Calu3 (cell line): ENCODE measurements at regions not wholly inside any gene's neighbourhood (a gene's known extent, or its start where the extent isn't known, plus 50 kb on each side); places are given as distances from the start of the nearest gene placed in this dataset.

Experiments
- BruUV-seq: library from RNA; stranded (reverse); fragments of 400-500 nt; replicated peaks from 2 replicates; lab custom pipeline; 2021; lab: Mats Ljungman, UMichigan
- CTCF ChIA-PET: fragments of 300-600 bp; sonication (Branson Sonifier 250); formaldehyde crosslinking; loops from one replicate; lab custom pipeline; 2022; ENCODE audit warnings: antibody characterized with exemption; lab: Charles Lee
- DNase-seq: peaks from one replicate; pipeline ENCODE4 v3.0.0; 2022
- H3K27ac Mint-ChIP-seq: one replicate; pipeline ENCODE4 v1.8.0; 2022; ENCODE audit warnings: mixed read lengths; ENCODE audit not compliant: unreplicated experiment
- H3K27me3 Mint-ChIP-seq: one replicate; pipeline ENCODE4 v1.8.0; 2022; ENCODE audit warnings: mixed read lengths; ENCODE audit not compliant: unreplicated experiment
- H3K36me3 Mint-ChIP-seq: one replicate; pipeline ENCODE4 v1.8.0; 2022; ENCODE audit warnings: mild to moderate bottlenecking, moderate library complexity, mixed read lengths; ENCODE audit not compliant: insufficient read depth, unreplicated experiment
- H3K4me1 Mint-ChIP-seq: one replicate; pipeline ENCODE4 v1.8.0; 2022; ENCODE audit warnings: mild to moderate bottlenecking, low read depth, mixed read lengths; ENCODE audit not compliant: unreplicated experiment
- H3K4me3 Mint-ChIP-seq: one replicate; pipeline ENCODE4 v1.8.0; 2022; ENCODE audit warnings: mild to moderate bottlenecking, low read depth, moderate library complexity, mixed read lengths; ENCODE audit not compliant: unreplicated experiment
- H3K9me3 Mint-ChIP-seq: one replicate; pipeline ENCODE4 v1.8.0; 2022; ENCODE audit warnings: low read depth, mixed read lengths; ENCODE audit not compliant: unreplicated experiment
- intact Hi-C: fragments of 100-400 bp; cut with micrococcal nuclease; formaldehyde crosslinking; loops from one replicate; pipeline ENCODE4 v1.10.0; 2022; ENCODE audit not compliant: unreplicated experiment
- TF ChIP-seq, protein P1 (sequence below): fragments of 200-600 bp; IDR thresholded peaks from one replicate; pipeline ENCODE4 v1.8.0; 2022; ENCODE audit warnings: antibody characterized with exemption; ENCODE audit not compliant: unreplicated experiment

DNA sequence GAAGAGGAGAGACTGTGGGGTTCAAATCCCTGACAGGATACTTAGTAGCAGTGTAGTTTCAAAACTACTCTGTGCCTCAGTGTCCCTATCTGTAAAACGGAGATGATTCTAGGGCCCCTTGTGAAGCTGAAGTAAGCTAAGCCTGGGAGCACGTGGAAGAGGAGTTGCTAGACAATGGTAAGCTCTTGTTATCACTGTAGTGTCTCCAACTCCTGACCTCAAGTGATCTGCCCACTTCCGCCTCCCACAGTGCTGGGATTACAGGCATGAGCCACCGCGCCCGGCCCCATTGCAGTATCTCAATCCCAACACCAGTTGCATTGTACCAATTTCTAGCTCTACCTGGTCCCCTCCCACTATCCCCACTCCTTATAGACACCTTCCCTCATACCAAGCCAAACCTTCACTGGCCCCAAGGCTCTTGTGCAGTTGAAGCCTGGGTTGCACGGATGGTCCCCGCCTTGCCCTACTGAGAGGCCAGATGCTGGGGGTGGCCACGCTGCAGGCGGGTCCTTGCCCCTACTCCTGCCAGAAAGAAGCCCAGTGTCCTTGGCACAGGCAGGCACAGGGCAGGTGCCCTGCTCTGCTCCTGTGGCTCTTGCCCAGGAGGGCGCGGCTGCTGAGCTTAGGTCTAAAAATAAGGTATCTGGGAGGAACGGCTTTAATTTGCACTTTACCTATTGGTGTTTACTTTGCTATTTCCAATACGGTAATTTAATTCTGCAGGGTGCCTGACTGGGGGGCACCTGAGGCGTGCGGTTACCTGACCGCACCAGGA lies 118.1 kb downstream of the VEGFA start:
- intact Hi-C loops: no loop called here
- H3K4me3 Mint-ChIP-seq: no peak overlapping the region
- BruUV-seq: no TSS peak
- CTCF ChIA-PET: interaction anchor here (0.6 to 1.0 kb wide), 3 partner anchors 32 to 70 kb away, joined by 3 to 4 read pairs (median 3); no protein-coding TSS in a partner anchor
- H3K27me3 Mint-ChIP-seq: peaks cover 15% of the 10 kb centered on the region
- H3K36me3 Mint-ChIP-seq: no peaks in the 10 kb centered on the region
- H3K27ac Mint-ChIP-seq: no peak overlapping the region
- no peaks in the 10 kb centered on the region for H3K9me3 Mint-ChIP-seq
- DNase-seq: no peak
- TF ChIP-seq, protein P1, sequence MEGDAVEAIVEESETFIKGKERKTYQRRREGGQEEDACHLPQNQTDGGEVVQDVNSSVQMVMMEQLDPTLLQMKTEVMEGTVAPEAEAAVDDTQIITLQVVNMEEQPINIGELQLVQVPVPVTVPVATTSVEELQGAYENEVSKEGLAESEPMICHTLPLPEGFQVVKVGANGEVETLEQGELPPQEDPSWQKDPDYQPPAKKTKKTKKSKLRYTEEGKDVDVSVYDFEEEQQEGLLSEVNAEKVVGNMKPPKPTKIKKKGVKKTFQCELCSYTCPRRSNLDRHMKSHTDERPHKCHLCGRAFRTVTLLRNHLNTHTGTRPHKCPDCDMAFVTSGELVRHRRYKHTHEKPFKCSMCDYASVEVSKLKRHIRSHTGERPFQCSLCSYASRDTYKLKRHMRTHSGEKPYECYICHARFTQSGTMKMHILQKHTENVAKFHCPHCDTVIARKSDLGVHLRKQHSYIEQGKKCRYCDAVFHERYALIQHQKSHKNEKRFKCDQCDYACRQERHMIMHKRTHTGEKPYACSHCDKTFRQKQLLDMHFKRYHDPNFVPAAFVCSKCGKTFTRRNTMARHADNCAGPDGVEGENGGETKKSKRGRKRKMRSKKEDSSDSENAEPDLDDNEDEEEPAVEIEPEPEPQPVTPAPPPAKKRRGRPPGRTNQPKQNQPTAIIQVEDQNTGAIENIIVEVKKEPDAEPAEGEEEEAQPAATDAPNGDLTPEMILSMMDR: no peak
- peaks cover 19% of the 10 kb centered on the region for H3K4me1 Mint-ChIP-seq

DNA sequence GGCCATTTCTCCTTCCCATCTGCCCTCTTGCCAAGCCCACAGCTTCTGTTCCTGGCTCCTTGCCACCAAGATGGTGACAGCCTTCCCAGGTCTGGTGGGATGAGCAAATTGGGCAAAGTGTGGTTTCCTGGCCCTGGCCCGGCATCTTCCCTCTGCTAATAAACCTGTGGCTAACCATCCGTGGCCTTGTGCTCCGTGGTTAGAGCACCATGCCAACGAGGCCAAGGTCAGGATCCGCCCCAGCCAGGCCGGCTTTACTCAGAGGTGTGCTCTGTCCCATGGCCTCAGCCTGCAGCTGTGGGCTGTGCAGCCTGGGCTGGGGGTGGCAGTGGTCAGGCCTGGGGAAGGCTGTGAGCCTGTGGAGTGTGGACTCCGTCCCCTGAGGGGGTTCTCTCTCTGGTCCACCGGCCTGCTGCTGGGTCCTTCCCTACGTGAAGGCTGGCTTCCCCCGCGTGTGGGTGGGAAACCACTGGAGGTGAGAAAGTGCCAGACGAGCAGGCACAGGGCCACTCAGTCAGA lies 117.4 kb downstream of the VEGFA start:
- DNase-seq: no peak
- TF ChIP-seq, protein P1: no peak
- intact Hi-C loops: no loop called here
- Mint-ChIP-seq H3K9me3 (no peaks in the 10 kb centered on the region), H3K27me3 (peaks cover 15% of the 10 kb centered on the region), H3K4me3 (no peak overlapping the region), H3K4me1 (peaks cover 19% of the 10 kb centered on the region), H3K27ac (no peak overlapping the region), H3K36me3 (no peaks in the 10 kb centered on the region)
- CTCF ChIA-PET: interaction anchor here (0.6 to 1.0 kb wide), 4 partner anchors 14 to 69 kb away, joined by 3 to 4 read pairs (median 3); no protein-coding TSS in a partner anchor
- no TSS peak for BruUV-seq

GRCh38 chr6:43886717-43887339 lies 116.8 kb downstream of the VEGFA start:
- DNase-seq: no peak
- intact Hi-C loops: no loop called here
- Mint-ChIP-seq H3K9me3 (no peaks in the 10 kb centered on the region), H3K4me1 (peaks cover 23% of the 10 kb centered on the region), H3K27me3 (peaks cover 15% of the 10 kb centered on the region), H3K27ac (no peak overlapping the region), H3K4me3 (no peak overlapping the region), H3K36me3 (no peaks in the 10 kb centered on the region)
- CTCF ChIA-PET: interaction anchor here (0.8 kb wide), 1 partner anchor 13 kb away, joined by 3 read pairs; no protein-coding TSS in a partner anchor
- TF ChIP-seq, protein P1: no peak
- no TSS peak for BruUV-seq

GRCh38 chr6:43886067-43886461 lies 116.1 kb downstream of the VEGFA start:
- TF ChIP-seq, protein P1: no peak

More at GRCh38 chr6:43886067-43886461, 116.1 kb downstream of the VEGFA start:
- no TSS peak for BruUV-seq
- intact Hi-C loops: no loop called here
- no peaks in the 10 kb centered on the region for H3K9me3 Mint-ChIP-seq
- DNase-seq: no peak
- H3K36me3 Mint-ChIP-seq: no peaks in the 10 kb centered on the region
- H3K27ac Mint-ChIP-seq: no peak overlapping the region
- CTCF ChIA-PET: no interaction called here
- H3K27me3 Mint-ChIP-seq: peaks cover 7% of the 10 kb centered on the region
- H3K4me3 Mint-ChIP-seq: no peak overlapping the region
- H3K4me1 Mint-ChIP-seq: peaks cover 21% of the 10 kb centered on the region
